ENCODE measurements at regions not wholly inside any gene's neighbourhood (a gene's known extent, or its start where the extent isn't known, plus 50 kb on each side); places are given as distances from the start of the nearest gene placed in this dataset.

- H3K4me1 ChIP-seq (ENCODE audit: control insufficient read depth in 1 of 2, insufficient read depth in 2 of 2, low read length in 2 of 2), result no peaks in the 10 kb centered on the region
- no peak overlapping the region for H3K4me3 ChIP-seq (ENCODE audit: low read length in 2 of 2)
- H3K27ac ChIP-seq (ENCODE audit: low read depth in 1 of 2, low read length in 2 of 2), result no peak overlapping the region
- no peaks in the 10 kb centered on the region for H3K36me3 ChIP-seq (ENCODE audit: control insufficient read depth in 1 of 2, insufficient read depth in 2 of 2, low read length in 1 of 2)
- no peaks in the 10 kb centered on the region for H3K27me3 ChIP-seq (ENCODE audit: control insufficient read depth in 1 of 2, insufficient read depth in 2 of 2, low read length in 1 of 2)
- H3K9me3 ChIP-seq (ENCODE audit: control insufficient read depth, low read length), result peaks cover 1% of the 10 kb centered on the region
- 88 to 94% methylated on average over 3 of the region's 3 CpGs for WGBS, 2 donors
- DNase-seq (no peak), ATAC-seq (ENCODE audit: low FRiP score) (no peak)
- intact Hi-C loops (cut with DNase I), result no loop called here
Observed at GRCh38 chr12:43038991-43039390, 449.4 kb upstream of the PRICKLE1 start.

GRCh38 chr12:43029971-43030370, 440.4 kb upstream of the PRICKLE1 start:
- Histone ChIP-seq H3K4me1 (ENCODE audit: control insufficient read depth in 1 of 2, insufficient read depth in 2 of 2, low read length in 2 of 2) (no peaks in the 10 kb centered on the region), H3K27me3 (ENCODE audit: control insufficient read depth in 1 of 2, insufficient read depth in 2 of 2, low read length in 1 of 2) (no peaks in the 10 kb centered on the region), H3K36me3 (ENCODE audit: control insufficient read depth in 1 of 2, insufficient read depth in 2 of 2, low read length in 1 of 2) (no peaks in the 10 kb centered on the region), H3K4me3 (ENCODE audit: low read length in 2 of 2) (no peak overlapping the region), H3K9me3 (ENCODE audit: control insufficient read depth, low read length) (no peaks in the 10 kb centered on the region), H3K27ac (ENCODE audit: low read depth in 1 of 2, low read length in 2 of 2) (no peak overlapping the region)
- no peak for DNase-seq
- WGBS, 2 donors, result 53 to 56% methylated on average over 2 of the region's 2 CpGs
- intact Hi-C loops (cut with DNase I), result no loop called here
- ATAC-seq (ENCODE audit: low FRiP score), result no peak

- Histone ChIP-seq H3K36me3 (ENCODE audit: control insufficient read depth in 1 of 2, insufficient read depth in 2 of 2, low read length in 1 of 2) (no peaks in the 10 kb centered on the region), H3K27me3 (ENCODE audit: control insufficient read depth in 1 of 2, insufficient read depth in 2 of 2, low read length in 1 of 2) (no peaks in the 10 kb centered on the region), H3K4me3 (ENCODE audit: low read length in 2 of 2) (no peak overlapping the region), H3K9me3 (ENCODE audit: control insufficient read depth, low read length) (no peaks in the 10 kb centered on the region), H3K4me1 (ENCODE audit: control insufficient read depth in 1 of 2, insufficient read depth in 2 of 2, low read length in 2 of 2) (no peaks in the 10 kb centered on the region), H3K27ac (ENCODE audit: low read depth in 1 of 2, low read length in 2 of 2) (no peak overlapping the region)
- 87 to 88% methylated on average over 3 of the region's 3 CpGs for WGBS, 2 donors
- DNase-seq (no peak), ATAC-seq (ENCODE audit: low FRiP score) (no peak)
- intact Hi-C loops (cut with DNase I), result no loop called here
Observed at GRCh38 chr12:43028826-43029225, 439.3 kb upstream of the PRICKLE1 start.

- H3K27ac ChIP-seq (ENCODE audit: low read depth in 1 of 2, low read length in 2 of 2), result no peak overlapping the region
- no peaks in the 10 kb centered on the region for H3K36me3 ChIP-seq (ENCODE audit: control insufficient read depth in 1 of 2, insufficient read depth in 2 of 2, low read length in 1 of 2)
- H3K4me1 ChIP-seq (ENCODE audit: control insufficient read depth in 1 of 2, insufficient read depth in 2 of 2, low read length in 2 of 2), result no peaks in the 10 kb centered on the region
- no peaks in the 10 kb centered on the region for H3K27me3 ChIP-seq (ENCODE audit: control insufficient read depth in 1 of 2, insufficient read depth in 2 of 2, low read length in 1 of 2)
- no peak overlapping the region for H3K4me3 ChIP-seq (ENCODE audit: low read length in 2 of 2)
- H3K9me3 ChIP-seq (ENCODE audit: control insufficient read depth, low read length), result no peaks in the 10 kb centered on the region
- ATAC-seq (ENCODE audit: low FRiP score), result no peak
- no peak for DNase-seq
- WGBS, 2 donors, result 68 to 71% methylated on average over 1 of the region's 1 CpG
- intact Hi-C loops (cut with DNase I), result no loop called here
Observed at GRCh38 chr12:43022838-43023237, 433.3 kb upstream of the PRICKLE1 start.

GRCh38 chr12:43015090-43015737, 425.7 kb upstream of the PRICKLE1 start:
- Histone ChIP-seq H3K4me1 (ENCODE audit: control insufficient read depth in 1 of 2, insufficient read depth in 2 of 2, low read length in 2 of 2) (no peaks in the 10 kb centered on the region), H3K9me3 (ENCODE audit: control insufficient read depth, low read length) (peaks cover 1% of the 10 kb centered on the region), H3K36me3 (ENCODE audit: control insufficient read depth in 1 of 2, insufficient read depth in 2 of 2, low read length in 1 of 2) (no peaks in the 10 kb centered on the region), H3K4me3 (ENCODE audit: low read length in 2 of 2) (no peak overlapping the region), H3K27me3 (ENCODE audit: control insufficient read depth in 1 of 2, insufficient read depth in 2 of 2, low read length in 1 of 2) (no peaks in the 10 kb centered on the region), H3K27ac (ENCODE audit: low read depth in 1 of 2, low read length in 2 of 2) (no peak overlapping the region)
- intact Hi-C loops (cut with DNase I), result no loop called here
- 97 to 99% methylated on average over 4 of the region's 4 CpGs for WGBS, 2 donors
- DNase-seq (no peak), ATAC-seq (ENCODE audit: low FRiP score) (no peak)

GRCh38 chr12:43011383-43011926, 421.9 kb upstream of the PRICKLE1 start:
- H3K27ac ChIP-seq (ENCODE audit: low read depth in 1 of 2, low read length in 2 of 2), result no peak overlapping the region
- intact Hi-C loops (cut with DNase I), result no loop called here
- peaks cover 1% of the 10 kb centered on the region for H3K9me3 ChIP-seq (ENCODE audit: control insufficient read depth, low read length)
- no peaks in the 10 kb centered on the region for H3K27me3 ChIP-seq (ENCODE audit: control insufficient read depth in 1 of 2, insufficient read depth in 2 of 2, low read length in 1 of 2)
- H3K4me1 ChIP-seq (ENCODE audit: control insufficient read depth in 1 of 2, insufficient read depth in 2 of 2, low read length in 2 of 2), result no peaks in the 10 kb centered on the region
- DNase-seq, result no peak
- ATAC-seq (ENCODE audit: low FRiP score), result no peak
- H3K4me3 ChIP-seq (ENCODE audit: low read length in 2 of 2), result no peak overlapping the region
- 54 to 65% methylated on average over 2 of the region's 2 CpGs for WGBS, 2 donors
- H3K36me3 ChIP-seq (ENCODE audit: control insufficient read depth in 1 of 2, insufficient read depth in 2 of 2, low read length in 1 of 2), result no peaks in the 10 kb centered on the region

GRCh38 chr12:43009846-43010240, 420.3 kb upstream of the PRICKLE1 start:
- no peaks in the 10 kb centered on the region for H3K27me3 ChIP-seq (ENCODE audit: control insufficient read depth in 1 of 2, insufficient read depth in 2 of 2, low read length in 1 of 2)
- DNase-seq (no peak), ATAC-seq (ENCODE audit: low FRiP score) (no peak)
- intact Hi-C loops (cut with DNase I), result no loop called here
- H3K4me1 ChIP-seq (ENCODE audit: control insufficient read depth in 1 of 2, insufficient read depth in 2 of 2, low read length in 2 of 2), result no peaks in the 10 kb centered on the region
- peaks cover 1% of the 10 kb centered on the region for H3K9me3 ChIP-seq (ENCODE audit: control insufficient read depth, low read length)
- H3K4me3 ChIP-seq (ENCODE audit: low read length in 2 of 2), result no peak overlapping the region
- no peaks in the 10 kb centered on the region for H3K36me3 ChIP-seq (ENCODE audit: control insufficient read depth in 1 of 2, insufficient read depth in 2 of 2, low read length in 1 of 2)
- no peak overlapping the region for H3K27ac ChIP-seq (ENCODE audit: low read depth in 1 of 2, low read length in 2 of 2)

- intact Hi-C loops (cut with DNase I), result no loop called here
- DNase-seq (no peak), ATAC-seq (ENCODE audit: low FRiP score) (no peak)
- no peak overlapping the region for H3K27ac ChIP-seq (ENCODE audit: low read depth in 1 of 2, low read length in 2 of 2)
- H3K9me3 ChIP-seq (ENCODE audit: control insufficient read depth, low read length), result peaks cover 1% of the 10 kb centered on the region
- H3K27me3 ChIP-seq (ENCODE audit: control insufficient read depth in 1 of 2, insufficient read depth in 2 of 2, low read length in 1 of 2), result no peaks in the 10 kb centered on the region
- WGBS, 2 donors, result 33 to 34% methylated on average over 2 of the region's 2 CpGs
- H3K4me1 ChIP-seq (ENCODE audit: control insufficient read depth in 1 of 2, insufficient read depth in 2 of 2, low read length in 2 of 2), result no peaks in the 10 kb centered on the region
- no peaks in the 10 kb centered on the region for H3K36me3 ChIP-seq (ENCODE audit: control insufficient read depth in 1 of 2, insufficient read depth in 2 of 2, low read length in 1 of 2)
- H3K4me3 ChIP-seq (ENCODE audit: low read length in 2 of 2), result no peak overlapping the region
Observed at GRCh38 chr12:43008953-43009845, 419.7 kb upstream of the PRICKLE1 start.

- Histone ChIP-seq H3K27ac (ENCODE audit: low read depth in 1 of 2, low read length in 2 of 2) (no peak overlapping the region), H3K4me1 (ENCODE audit: control insufficient read depth in 1 of 2, insufficient read depth in 2 of 2, low read length in 2 of 2) (no peaks in the 10 kb centered on the region), H3K9me3 (ENCODE audit: control insufficient read depth, low read length) (no peaks in the 10 kb centered on the region), H3K27me3 (ENCODE audit: control insufficient read depth in 1 of 2, insufficient read depth in 2 of 2, low read length in 1 of 2) (no peaks in the 10 kb centered on the region), H3K36me3 (ENCODE audit: control insufficient read depth in 1 of 2, insufficient read depth in 2 of 2, low read length in 1 of 2) (no peaks in the 10 kb centered on the region), H3K4me3 (ENCODE audit: low read length in 2 of 2) (no peak overlapping the region)
- intact Hi-C loops (cut with DNase I), result no loop called here
- DNase-seq, result no peak
- ATAC-seq (ENCODE audit: low FRiP score), result no peak
- 82 to 85% methylated on average over 6 of the region's 6 CpGs for WGBS, 2 donors
Observed at GRCh38 chr12:43004908-43005307, 415.4 kb upstream of the PRICKLE1 start.
